ENCODE measurements at regions not wholly inside any gene's neighbourhood (a gene's known extent, or its start where the extent isn't known, plus 50 kb on each side); places are given as distances from the start of the nearest gene placed in this dataset.

DNA sequence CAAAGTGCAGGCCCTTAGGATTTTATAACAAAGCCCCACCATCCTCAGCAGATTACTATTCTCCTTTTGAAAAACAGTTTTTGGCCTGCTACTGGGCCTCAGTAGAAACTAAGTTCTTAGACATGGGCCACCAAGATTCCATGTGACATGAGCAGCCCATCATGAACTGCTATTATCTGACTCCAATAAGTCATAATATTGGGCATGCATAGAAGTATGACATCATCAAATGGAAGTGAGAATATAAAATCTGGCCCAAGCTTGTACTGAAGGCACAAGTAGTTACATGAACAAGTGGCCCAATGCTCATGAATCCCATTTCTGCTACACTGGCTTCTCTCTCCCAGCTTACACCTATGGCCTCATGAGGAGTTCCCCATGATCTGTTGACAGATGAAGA lies 404.8 kb downstream of the EPHA5 start:
- ChIA-PET CTCF (no interaction called here), POLR2A (ENCODE audit: low non-redundant PET) (no interaction called here)
- H3K27ac ChIP-seq: no peak overlapping the region
- no peak for DNase-seq (ENCODE audit: low spot score)
- TF ChIP-seq, protein P1, sequence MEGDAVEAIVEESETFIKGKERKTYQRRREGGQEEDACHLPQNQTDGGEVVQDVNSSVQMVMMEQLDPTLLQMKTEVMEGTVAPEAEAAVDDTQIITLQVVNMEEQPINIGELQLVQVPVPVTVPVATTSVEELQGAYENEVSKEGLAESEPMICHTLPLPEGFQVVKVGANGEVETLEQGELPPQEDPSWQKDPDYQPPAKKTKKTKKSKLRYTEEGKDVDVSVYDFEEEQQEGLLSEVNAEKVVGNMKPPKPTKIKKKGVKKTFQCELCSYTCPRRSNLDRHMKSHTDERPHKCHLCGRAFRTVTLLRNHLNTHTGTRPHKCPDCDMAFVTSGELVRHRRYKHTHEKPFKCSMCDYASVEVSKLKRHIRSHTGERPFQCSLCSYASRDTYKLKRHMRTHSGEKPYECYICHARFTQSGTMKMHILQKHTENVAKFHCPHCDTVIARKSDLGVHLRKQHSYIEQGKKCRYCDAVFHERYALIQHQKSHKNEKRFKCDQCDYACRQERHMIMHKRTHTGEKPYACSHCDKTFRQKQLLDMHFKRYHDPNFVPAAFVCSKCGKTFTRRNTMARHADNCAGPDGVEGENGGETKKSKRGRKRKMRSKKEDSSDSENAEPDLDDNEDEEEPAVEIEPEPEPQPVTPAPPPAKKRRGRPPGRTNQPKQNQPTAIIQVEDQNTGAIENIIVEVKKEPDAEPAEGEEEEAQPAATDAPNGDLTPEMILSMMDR (conservative IDR thresholded peaks at IDR 0.05; ENCODE audit: low read depth): no peak

DNA sequence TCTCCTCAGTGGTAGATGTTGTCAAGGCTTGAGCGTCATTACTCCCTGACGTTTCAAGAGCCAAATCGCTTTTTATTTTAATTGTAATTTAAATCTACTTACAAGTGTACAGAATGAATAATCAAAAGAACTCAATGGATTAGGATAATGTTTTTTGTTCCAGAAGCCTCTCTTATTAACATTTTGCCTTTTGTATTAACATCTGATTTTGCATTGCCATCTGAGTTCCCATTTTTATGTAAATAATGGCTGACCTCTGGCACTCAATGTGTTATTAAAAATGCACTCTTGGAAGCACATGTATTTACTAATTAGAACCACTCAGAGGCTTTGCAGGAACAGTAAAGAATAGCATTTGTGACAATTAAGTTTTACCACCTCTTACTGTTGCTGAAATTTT lies 411.0 kb downstream of the EPHA5 start:
- no peak overlapping the region for H3K27ac ChIP-seq
- POLR2A ChIA-PET (ENCODE audit: low non-redundant PET): no interaction called here
- no peak for DNase-seq (ENCODE audit: low spot score)
- TF ChIP-seq, protein P1 (conservative IDR thresholded peaks at IDR 0.05; ENCODE audit: low read depth): no peak
- CTCF ChIA-PET: no interaction called here

DNA sequence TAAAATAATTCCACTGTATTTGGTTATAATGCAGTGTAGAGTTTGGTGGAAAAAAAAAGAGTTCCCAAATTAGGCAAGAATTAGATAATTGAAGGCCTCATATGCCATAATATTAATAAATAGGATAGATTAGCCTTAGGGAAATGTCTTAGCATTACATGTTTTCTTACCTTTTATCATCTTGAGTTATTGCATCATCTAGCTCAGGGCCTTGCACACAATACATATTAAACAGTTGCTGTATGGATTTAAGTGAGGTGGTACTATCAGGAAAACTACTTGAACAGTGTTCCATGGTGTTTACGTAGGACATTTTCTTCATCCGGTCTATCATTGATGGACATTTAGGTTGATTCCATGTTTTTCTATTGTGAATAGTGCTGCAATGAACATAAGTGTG lies 419.4 kb downstream of the EPHA5 start:
- POLR2A ChIA-PET (ENCODE audit: low non-redundant PET): no interaction called here
- H3K27ac ChIP-seq: no peak overlapping the region

DNA sequence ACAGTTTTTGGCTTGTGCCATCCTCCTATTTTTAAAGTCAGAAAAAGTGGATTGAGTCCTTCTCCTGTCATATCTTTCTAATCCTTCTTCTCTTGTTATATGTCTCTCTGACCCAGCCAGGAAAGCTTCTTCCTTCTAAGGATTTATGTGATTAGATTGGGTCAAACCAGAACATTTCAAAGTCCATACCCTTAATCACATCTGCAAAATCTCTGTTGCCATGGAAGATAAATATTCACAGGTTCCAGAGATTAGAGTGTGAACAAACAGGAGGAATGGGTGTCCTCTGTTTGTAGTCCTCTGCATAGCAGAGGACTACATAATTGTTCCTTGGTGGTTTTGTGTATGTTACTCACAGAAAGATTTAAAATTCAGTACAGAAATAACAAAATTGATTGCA lies 421.2 kb downstream of the EPHA5 start:
- TF ChIP-seq, protein P1 (conservative IDR thresholded peaks at IDR 0.05; ENCODE audit: low read depth): no peak
- H3K27ac ChIP-seq: no peak overlapping the region
- DNase-seq (ENCODE audit: low spot score): no peak
- CTCF ChIA-PET: no interaction called here
- POLR2A ChIA-PET (ENCODE audit: low non-redundant PET): no interaction called here

More for the DNA sequence above, 419.4 kb downstream of the EPHA5 start:
- CTCF ChIA-PET: no interaction called here
- TF ChIP-seq, protein P1 (conservative IDR thresholded peaks at IDR 0.05; ENCODE audit: low read depth): no peak
- DNase-seq (ENCODE audit: low spot score): no peak

DNA sequence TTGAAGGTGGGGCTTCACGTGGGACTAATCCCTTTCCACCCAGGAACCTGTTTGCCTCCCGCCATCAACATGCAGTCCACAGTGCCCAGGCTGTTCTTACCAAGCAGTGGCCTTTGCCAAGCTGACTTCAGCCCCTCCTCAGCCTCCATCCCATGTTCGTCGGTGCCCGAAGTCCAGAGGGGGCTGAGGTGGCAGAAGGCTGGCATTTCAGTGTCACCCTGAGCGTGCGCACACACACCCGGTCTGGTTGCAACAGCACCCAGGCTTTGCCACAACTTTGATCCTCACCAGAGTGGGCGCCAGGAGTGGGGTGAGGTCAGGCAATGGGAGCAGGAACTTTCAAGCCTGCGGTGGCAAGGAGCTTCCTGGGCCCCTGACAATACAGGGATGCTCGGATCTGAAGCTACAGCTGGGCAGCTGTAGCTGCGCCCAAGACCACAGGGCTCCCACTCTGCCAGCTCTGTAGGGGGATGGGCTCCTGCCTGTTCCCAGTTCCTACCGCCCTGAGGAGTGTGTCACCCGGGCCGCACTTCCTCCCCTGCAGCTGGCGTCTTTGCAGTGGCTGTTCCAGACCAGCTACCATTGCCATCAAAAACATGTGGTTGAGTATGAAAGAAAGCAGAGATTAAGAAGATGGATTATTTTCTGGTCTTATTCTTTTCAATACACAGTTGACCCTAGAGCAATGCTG lies 428.0 kb downstream of the EPHA5 start:
- ChIA-PET CTCF (interaction anchor here (0.5 kb wide), 1 partner anchor 419 kb away, joined by 4 read pairs; no protein-coding TSS in a partner anchor), POLR2A (ENCODE audit: low non-redundant PET) (no interaction called here)
- no peak overlapping the region for H3K27ac ChIP-seq
- TF ChIP-seq, protein P1 (conservative IDR thresholded peaks at IDR 0.05; ENCODE audit: low read depth): no peak
- DNase-seq (ENCODE audit: low spot score): no peak

DNA sequence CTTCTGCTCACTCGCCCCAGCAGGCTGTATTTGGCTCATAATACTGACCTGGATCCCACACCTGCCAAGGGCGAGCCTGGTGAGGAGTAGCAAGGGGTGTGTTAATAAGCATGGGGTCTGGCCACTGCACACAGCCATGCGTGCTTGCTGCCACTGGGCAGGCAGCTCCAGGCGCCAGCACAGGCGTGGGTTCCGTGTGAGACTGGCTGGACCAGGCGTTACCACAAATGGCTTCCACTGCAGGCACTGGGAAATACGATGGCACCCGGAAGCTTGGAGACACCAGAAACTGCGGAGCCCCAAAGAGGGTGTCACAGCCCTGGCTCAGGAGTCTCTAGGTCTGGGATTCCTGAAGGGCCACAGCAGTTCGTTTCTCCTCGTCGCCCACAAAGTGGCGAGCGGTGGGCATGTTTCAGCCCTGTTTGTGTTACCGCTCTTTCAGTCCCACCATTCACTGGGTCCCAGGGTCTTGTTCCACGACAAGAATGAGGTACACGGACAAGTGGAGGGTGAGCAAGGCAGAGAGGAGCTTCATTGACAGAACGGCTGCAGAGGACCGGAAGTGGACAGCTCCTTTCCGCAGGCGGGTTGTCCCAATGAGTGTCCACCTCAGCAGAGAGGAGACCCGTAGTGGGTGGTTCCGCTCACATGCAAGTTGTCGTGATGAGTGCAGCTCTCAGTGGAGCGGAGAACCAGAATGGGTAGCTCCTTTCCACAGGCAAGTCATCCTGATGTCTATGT lies 428.9 kb downstream of the EPHA5 start:
- no peak overlapping the region for H3K27ac ChIP-seq
- POLR2A ChIA-PET (ENCODE audit: low non-redundant PET): no interaction called here
- no peak for DNase-seq (ENCODE audit: low spot score)
- CTCF ChIA-PET: no interaction called here
- TF ChIP-seq, protein P1 (conservative IDR thresholded peaks at IDR 0.05; ENCODE audit: low read depth): no peak

Measured in RWPE1 (cell line).